ENCODE measurements at regions not wholly inside any gene's neighbourhood (a gene's known extent, or its start where the extent isn't known, plus 50 kb on each side); places are given as distances from the start of the nearest gene placed in this dataset.

GRCh38 chr1:96030312-96030711 is 691.3 kb upstream of the PTBP2 start:
- no peak for TF ChIP-seq EZH2 (IDR thresholded peaks at IDR 0.05; ENCODE audit: insufficient read depth, poor library complexity, severe bottlenecking)
- no peak for TF ChIP-seq EZH2phosphoT487 (IDR thresholded peaks at IDR 0.05; ENCODE audit: insufficient read depth, low read depth)
